GM12878 (cell line): ENCODE measurements at regions not wholly inside any gene's neighbourhood (a gene's known extent, or its start where the extent isn't known, plus 50 kb on each side); places are given as distances from the start of the nearest gene placed in this dataset.

Experiments used
- ATAC-seq: fragments of 200-7000 bp; cut with Tn5 transposase; 3 replicates; pipeline ENCODE4 v1.9.1; 2020; ENCODE audit warnings: mild to moderate bottlenecking, moderate library complexity
- BruUV-seq: library from RNA; stranded (reverse); fragments of 400-500 nt; replicated peaks from 2 replicates; lab custom pipeline; 2021; lab: Mats Ljungman, UMichigan
- CTCF ChIA-PET: fragments of 300-600 bp; sonication (Branson Sonifier 250); formaldehyde crosslinking; extraction: SDS; loops from one replicate; lab custom pipeline; 2021; ENCODE audit warnings: inconsistent platforms; lab: Yijun Ruan, JAX
- POLR2A ChIA-PET: fragments of 350-600 bp; formaldehyde crosslinking; extraction: SDS; loops from one replicate; lab custom pipeline; 2021; ENCODE audit warnings: inconsistent platforms; lab: Charles Lee
- RAD21 ChIA-PET: fragments of 300-600 bp; sonication (Branson Sonifier 250); formaldehyde crosslinking; loops from one replicate; lab custom pipeline; 2023; ENCODE audit warnings: antibody characterized with exemption; ENCODE audit not compliant: unreplicated experiment; lab: Charles Lee
- SMC1A ChIA-PET: fragments of 300-600 bp; sonication (Branson Sonifier 250); formaldehyde crosslinking; loops from one replicate; lab custom pipeline; 2023; ENCODE audit not compliant: unreplicated experiment, uncharacterized antibody; lab: Charles Lee
- DNase-seq: peaks from one replicate; pipeline ENCODE4 v3.0.0-alpha.2; 2011; ENCODE audit warnings: low read depth, low spot score
- FAIRE-seq: peaks from 3 replicates; lab custom pipeline; 2011; peaks lifted over from hg19 to GRCh38; lab: Jason Lieb, UNC
- H2AFZ ChIP-seq: 2 replicates; pipeline ENCODE4 v1.6.0; 2011; ENCODE audit warnings: low read depth, low read length, control low read depth; ENCODE audit not compliant: control insufficient read depth
- H3K27ac ChIP-seq: 2 replicates; pipeline ENCODE4 v1.5.1; 2011; ENCODE audit warnings: control low read depth; ENCODE audit not compliant: control insufficient read depth, insufficient read depth
- H3K27me3 ChIP-seq, 2 experiments: replicated peaks in 1 of 2; 2 replicates each; pipeline versions ENCODE4 v1.6.0 to v1.6.1; 2011; ENCODE audit warnings: low read length in 1 of 2; ENCODE audit not compliant: control insufficient read depth in 2 of 2, insufficient read depth in 2 of 2
- H3K36me3 ChIP-seq, 2 experiments: 2 replicates each; pipeline ENCODE4 v1.5.1; 2011; ENCODE audit warnings: low read length in 1 of 2; ENCODE audit not compliant: control insufficient read depth in 2 of 2, insufficient read depth in 2 of 2
- H3K4me1 ChIP-seq: 2 replicates; pipeline ENCODE4 v1.6.1; 2011; ENCODE audit warnings: mild to moderate bottlenecking, low read length, moderate library complexity, mixed read lengths; ENCODE audit not compliant: control insufficient read depth, insufficient read depth
- H3K4me2 ChIP-seq: 2 replicates; pipeline ENCODE4 v1.6.0; 2011; ENCODE audit warnings: control low read depth; ENCODE audit not compliant: control insufficient read depth, insufficient read depth
- H3K4me3 ChIP-seq: fragments of 200-600 bp; sonication (generic); 2 replicates; pipeline ENCODE4 v1.5.1; 2016
- H3K79me2 ChIP-seq: 2 replicates; pipeline ENCODE4 v1.6.0; 2011; ENCODE audit warnings: low read length; ENCODE audit not compliant: control insufficient read depth, insufficient read depth
- H3K9ac ChIP-seq: 2 replicates; pipeline ENCODE4 v1.8.0; 2011; ENCODE audit warnings: low read length, control low read depth, mixed read lengths; ENCODE audit not compliant: control insufficient read depth, insufficient read depth
- H3K9me3 ChIP-seq: replicated peaks from 3 replicates; pipeline ENCODE4 v1.5.1; 2011; ENCODE audit warnings: mild to moderate bottlenecking, low read length; ENCODE audit not compliant: control insufficient read depth, insufficient read depth
- H4K20me1 ChIP-seq: 2 replicates; pipeline ENCODE4 v1.6.0; 2011; ENCODE audit not compliant: control insufficient read depth, insufficient read depth
- CHD4 ChIP-seq: fragments of 200-600 bp; sonication (generic); IDR thresholded peaks from 2 replicates; pipeline ENCODE4 v1.6.1; 2016; ENCODE audit warnings: mild to moderate bottlenecking
- IKZF1 ChIP-seq: fragments of 450-650 bp; conservative IDR thresholded peaks from 2 replicates; pipeline ENCODE4 v1.6.1; 2017; ENCODE audit warnings: antibody characterized with exemption, mild to moderate bottlenecking
- IRF3 ChIP-seq: fragments of 450-650 bp; IDR thresholded peaks from 2 replicates; pipeline ENCODE4 v1.6.1; 2014; ENCODE audit warnings: mild to moderate bottlenecking
- LARP7 ChIP-seq: fragments of 450-650 bp; IDR thresholded peaks from 2 replicates; pipeline ENCODE4 v1.6.1; 2017; ENCODE audit warnings: mild to moderate bottlenecking
- NR2C1 ChIP-seq: fragments of 450-650 bp; IDR thresholded peaks from 2 replicates; pipeline ENCODE4 v1.6.1; 2017; ENCODE audit warnings: antibody characterized with exemption, mild to moderate bottlenecking, moderate library complexity
- REST ChIP-seq: IDR thresholded peaks from 2 replicates; pipeline ENCODE4 v1.6.1; 2012; ENCODE audit warnings: mild to moderate bottlenecking, low read depth, low read length
- SIN3A ChIP-seq: IDR thresholded peaks from 2 replicates; pipeline ENCODE4 v1.6.1; 2012; ENCODE audit warnings: low read depth, low read length, improper control_type of control experiment
- SREBF1 ChIP-seq: IDR thresholded peaks from 2 replicates; pipeline ENCODE4 v1.6.1; 2012; ENCODE audit warnings: mild to moderate bottlenecking, low read length
- SUZ12 ChIP-seq: fragments of 200-600 bp; sonication (generic); IDR thresholded peaks from one replicate; pipeline ENCODE4 v1.6.1; 2018; ENCODE audit warnings: antibody characterized with exemption, mild to moderate bottlenecking; ENCODE audit not compliant: unreplicated experiment
- TCF12 ChIP-seq: IDR thresholded peaks from 2 replicates; pipeline ENCODE4 v1.6.1; 2011; ENCODE audit warnings: low read depth, mild to moderate bottlenecking, low read length
- TCF7 ChIP-seq: IDR thresholded peaks from 2 replicates; pipeline ENCODE4 v1.6.1; 2014; ENCODE audit warnings: antibody characterized with exemption, borderline replicate concordance
- WGBS: methylation state at CpG from one replicate; pipeline ENCODE4 v1.1.6; 2016; ENCODE audit warnings: low lambda C conversion rate; ENCODE audit not compliant: insufficient replicate concordance, insufficient coverage; ENCODE audit errors: missing lambda C conversion rate; 5-methylcytosine and 5-hydroxymethylcytosine counted together
- in situ Hi-C: fragments of 300-500 bp; cut with MboI; formaldehyde crosslinking; loops from 9 replicates; pipeline ENCODE4 v1.14.3; 2018; ENCODE audit warnings: mixed read lengths
- intact Hi-C: fragments of 100-400 bp; cut with micrococcal nuclease; formaldehyde crosslinking; loops from one replicate; pipeline ENCODE4 v1.14.2; 2022; ENCODE audit not compliant: unreplicated experiment
- TF ChIP-seq, protein P1 (sequence below): fragments of 450-650 bp; formaldehyde crosslinking; IDR thresholded peaks from 2 replicates; pipeline ENCODE4 v1.4.0; 2020; ENCODE audit warnings: mild to moderate bottlenecking, moderate library complexity

- no peak overlapping the region for H3K4me3 ChIP-seq
- BruUV-seq = no TSS peak
- DNase-seq (no peak), ATAC-seq (no peak)
- H3K27ac ChIP-seq = no peak overlapping the region
- H3K4me2 ChIP-seq = no peak overlapping the region
- TF ChIP-seq NR2C1 (no peak), TCF12 (no peak), SIN3A (no peak), REST (no peak), LARP7 (no peak), SUZ12 (no peak), IRF3 (no peak), IKZF1 (no peak), SREBF1 (no peak), CHD4 (no peak), TCF7 (no peak)
- TF ChIP-seq, protein P1, sequence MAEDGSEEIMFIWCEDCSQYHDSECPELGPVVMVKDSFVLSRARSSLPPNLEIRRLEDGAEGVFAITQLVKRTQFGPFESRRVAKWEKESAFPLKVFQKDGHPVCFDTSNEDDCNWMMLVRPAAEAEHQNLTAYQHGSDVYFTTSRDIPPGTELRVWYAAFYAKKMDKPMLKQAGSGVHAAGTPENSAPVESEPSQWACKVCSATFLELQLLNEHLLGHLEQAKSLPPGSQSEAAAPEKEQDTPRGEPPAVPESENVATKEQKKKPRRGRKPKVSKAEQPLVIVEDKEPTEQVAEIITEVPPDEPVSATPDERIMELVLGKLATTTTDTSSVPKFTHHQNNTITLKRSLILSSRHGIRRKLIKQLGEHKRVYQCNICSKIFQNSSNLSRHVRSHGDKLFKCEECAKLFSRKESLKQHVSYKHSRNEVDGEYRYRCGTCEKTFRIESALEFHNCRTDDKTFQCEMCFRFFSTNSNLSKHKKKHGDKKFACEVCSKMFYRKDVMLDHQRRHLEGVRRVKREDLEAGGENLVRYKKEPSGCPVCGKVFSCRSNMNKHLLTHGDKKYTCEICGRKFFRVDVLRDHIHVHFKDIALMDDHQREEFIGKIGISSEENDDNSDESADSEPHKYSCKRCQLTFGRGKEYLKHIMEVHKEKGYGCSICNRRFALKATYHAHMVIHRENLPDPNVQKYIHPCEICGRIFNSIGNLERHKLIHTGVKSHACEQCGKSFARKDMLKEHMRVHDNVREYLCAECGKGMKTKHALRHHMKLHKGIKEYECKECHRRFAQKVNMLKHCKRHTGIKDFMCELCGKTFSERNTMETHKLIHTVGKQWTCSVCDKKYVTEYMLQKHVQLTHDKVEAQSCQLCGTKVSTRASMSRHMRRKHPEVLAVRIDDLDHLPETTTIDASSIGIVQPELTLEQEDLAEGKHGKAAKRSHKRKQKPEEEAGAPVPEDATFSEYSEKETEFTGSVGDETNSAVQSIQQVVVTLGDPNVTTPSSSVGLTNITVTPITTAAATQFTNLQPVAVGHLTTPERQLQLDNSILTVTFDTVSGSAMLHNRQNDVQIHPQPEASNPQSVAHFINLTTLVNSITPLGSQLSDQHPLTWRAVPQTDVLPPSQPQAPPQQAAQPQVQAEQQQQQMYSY (CRISPR knock-in tag) = no peak
- TF ChIP-seq, all 136 proteins: peak for 0
- H4K20me1 ChIP-seq = no peaks in the 10 kb centered on the region
- H2AFZ ChIP-seq = no peak overlapping the region
- no peaks in the 10 kb centered on the region for H3K4me1 ChIP-seq
- intact Hi-C loops = no loop called here
- H3K36me3 ChIP-seq = no peaks in the 10 kb centered on the region
- ChIA-PET CTCF (interaction anchor here (0.7 to 1.1 kb wide), 2 partner anchors 16 to 1407 kb away, joined by 3 to 6 read pairs; no protein-coding TSS in a partner anchor), POLR2A (interaction anchor here (1.0 kb wide), 1 partner anchor 8 kb away, joined by 5 read pairs; no protein-coding TSS in a partner anchor), SMC1A (interaction anchor here (0.6 to 1.3 kb wide), 7 partner anchors 9 to 824 kb away, joined by 3 to 5 read pairs (median 3); no protein-coding TSS in a partner anchor), RAD21 (interaction anchor here (1.2 to 2.2 kb wide), 2 partner anchors 9 to 23 kb away, joined by 3 to 5 read pairs; no protein-coding TSS in a partner anchor)
- H3K27me3 ChIP-seq = no peaks in the 10 kb centered on the region
- no peaks in the 10 kb centered on the region for H3K79me2 ChIP-seq
- 100% methylated on average over 2 of the region's 2 CpGs for WGBS
- no peak for FAIRE-seq
- no peaks in the 10 kb centered on the region; the same call in 2 of the 3 replicates for H3K9me3 ChIP-seq
- in situ Hi-C loops = no loop called here
- no peak overlapping the region for H3K9ac ChIP-seq
Observed at GRCh38 chr2:147610496-147611040, 234.3 kb upstream of the ACVR2A start.
